HG02981 (cell line): ENCODE measurements at regions not wholly inside any gene's neighbourhood (a gene's known extent, or its start where the extent isn't known, plus 50 kb on each side); places are given as distances from the start of the nearest gene placed in this dataset.

ENCODE experiments used
- ATAC-seq: cut with Tn5 transposase; IDR thresholded peaks from one replicate; pipeline ENCODE4 v1.9.1; 2021; ENCODE audit warnings: mild to moderate bottlenecking, moderate library complexity; ENCODE audit not compliant: unreplicated experiment

GRCh38 chr12:89257340-89257739, 95.0 kb downstream of the DUSP6 start:
- no peak for ATAC-seq

DNA sequence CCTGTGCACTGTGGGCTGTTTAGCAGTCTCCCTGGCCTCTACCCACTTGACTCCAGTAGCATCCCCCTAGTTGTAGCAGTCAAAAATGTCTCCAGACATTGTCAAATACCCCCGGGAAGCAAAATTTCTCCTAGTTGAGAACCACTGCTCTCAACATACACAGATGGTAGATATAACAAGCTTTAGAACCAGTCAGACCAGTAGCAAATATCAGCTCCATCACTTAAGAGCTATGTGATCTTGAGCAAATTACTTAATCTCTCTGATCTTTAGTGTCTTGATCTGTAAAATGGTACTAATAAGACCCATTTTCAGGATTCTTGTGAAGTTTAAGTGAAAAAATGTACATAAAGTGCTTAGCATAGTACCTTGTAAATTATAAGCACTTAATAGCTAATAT, 96.2 kb downstream of the DUSP6 start:
- no peak for ATAC-seq

- ATAC-seq, result no peak
Observed at GRCh38 chr12:89253488-89253887, 98.8 kb downstream of the DUSP6 start.

GRCh38 chr12:89252284-89252683, 100.0 kb downstream of the DUSP6 start:
- no peak for ATAC-seq

GRCh38 chr12:89251342-89252271, 100.7 kb downstream of the DUSP6 start:
- no peak for ATAC-seq

- ATAC-seq, result no peak
Observed at GRCh38 chr12:89250636-89251035, 101.7 kb downstream of the DUSP6 start.

DNA sequence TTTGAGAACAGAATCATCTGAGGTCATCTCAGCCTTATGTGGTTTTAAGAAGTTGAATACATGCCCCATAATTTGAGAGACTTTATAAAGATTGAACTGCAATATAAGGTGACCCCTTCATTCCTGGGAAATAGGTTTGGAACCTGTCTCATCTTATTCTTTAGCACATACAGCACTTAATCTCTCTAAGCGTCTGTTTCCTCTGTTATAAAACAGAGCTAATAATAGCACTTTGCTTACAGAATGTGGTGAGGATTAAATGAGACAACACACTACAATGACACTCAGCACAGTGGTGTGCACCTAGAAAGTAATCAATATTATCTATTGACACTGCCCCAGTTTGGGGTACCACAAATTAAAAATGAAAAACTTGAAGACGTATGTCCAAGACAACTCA, 102.1 kb downstream of the DUSP6 start:
- no peak for ATAC-seq

DNA sequence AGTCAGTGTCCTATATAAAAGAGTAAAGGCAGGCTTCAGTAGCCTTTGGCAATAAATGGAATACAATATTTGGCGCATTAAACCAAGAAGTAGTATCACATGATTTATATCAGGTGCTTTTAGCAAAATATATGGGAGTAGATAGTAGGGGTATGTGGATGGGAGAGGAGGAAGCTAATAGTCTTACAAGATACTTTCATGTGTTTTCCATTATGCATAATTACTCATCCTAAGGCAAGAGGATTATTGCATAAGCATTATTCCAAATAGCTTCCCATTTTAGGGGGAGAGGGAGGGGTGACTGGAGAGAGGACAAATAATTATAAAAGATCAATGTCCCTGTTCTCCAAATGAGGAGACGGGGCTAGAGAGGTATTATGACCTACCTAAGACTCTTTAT, 104.3 kb downstream of the DUSP6 start:
- ATAC-seq, result no peak

DNA sequence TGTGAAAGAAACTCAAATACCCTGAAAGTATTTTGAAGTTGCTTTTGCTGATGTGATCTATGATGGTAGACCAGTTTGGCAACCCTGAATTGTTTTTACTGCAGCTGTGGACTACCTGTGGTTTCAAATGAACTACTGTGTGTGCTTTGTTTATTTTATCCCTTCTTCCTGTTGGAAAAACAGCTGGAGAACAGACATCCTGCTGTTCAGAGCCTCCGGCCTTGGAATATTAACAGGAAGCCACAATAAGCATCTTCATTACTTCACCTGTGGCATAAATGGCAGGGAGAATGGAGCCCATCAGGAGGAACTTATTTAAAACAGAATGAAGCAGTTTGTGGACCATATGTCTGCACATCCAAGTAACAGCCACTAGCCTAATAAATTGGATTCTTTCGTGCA, 104.8 kb downstream of the DUSP6 start:
- ATAC-seq, result no peak

GRCh38 chr12:89245090-89245489, 107.2 kb downstream of the DUSP6 start:
- ATAC-seq, result no peak

DNA sequence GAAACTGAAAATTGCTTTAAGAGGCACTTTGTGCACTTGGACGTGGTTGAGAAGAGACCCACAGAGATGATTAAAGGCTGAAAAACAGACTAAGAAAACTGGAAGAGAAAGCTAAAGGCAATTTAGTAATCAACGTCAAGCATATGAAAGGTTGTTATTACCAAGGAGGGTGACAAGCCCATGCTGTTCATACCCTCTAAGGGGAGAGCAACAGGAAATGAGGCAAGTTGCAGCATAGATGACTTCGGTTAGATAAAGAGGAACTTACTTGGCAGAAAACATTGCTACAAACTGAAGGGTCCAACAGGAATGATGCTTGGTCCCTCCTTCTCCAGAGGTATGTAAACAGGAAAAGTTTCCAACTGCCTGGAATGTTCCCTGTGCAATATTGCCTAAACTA, 107.8 kb downstream of the DUSP6 start:
- no peak for ATAC-seq

GRCh38 chr12:89243771-89244170, 108.5 kb downstream of the DUSP6 start:
- no peak for ATAC-seq

DNA sequence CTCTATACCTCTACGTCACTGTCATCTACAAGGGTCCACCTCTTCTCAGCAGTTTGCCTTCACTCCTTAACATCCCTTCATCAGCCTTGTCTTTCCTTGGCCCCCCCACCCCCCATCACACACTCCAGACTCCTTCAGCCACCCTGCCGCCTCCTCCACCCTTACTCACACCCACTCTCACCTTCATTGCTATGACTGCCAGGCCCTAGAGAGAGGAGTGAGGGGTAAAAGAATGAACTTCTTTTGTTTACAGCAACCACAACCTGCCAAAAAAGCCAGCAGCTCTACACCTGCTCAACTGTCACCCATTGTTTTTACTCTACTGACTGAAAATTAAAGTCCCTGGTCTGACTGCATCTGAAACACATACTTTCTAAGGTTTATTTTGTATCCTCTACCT, 112.8 kb downstream of the DUSP6 start:
- no peak for ATAC-seq

- no peak for ATAC-seq
Observed at GRCh38 chr12:89238593-89238992, 113.7 kb downstream of the DUSP6 start.

GRCh38 chr12:89237763-89238162, 114.5 kb downstream of the DUSP6 start:
- no peak for ATAC-seq

- ATAC-seq, result no peak
Observed at GRCh38 chr12:89236748-89237383, 115.4 kb downstream of the DUSP6 start.

GRCh38 chr12:89236237-89236636, 116.1 kb downstream of the DUSP6 start:
- ATAC-seq, result no peak

- no peak for ATAC-seq
Observed at GRCh38 chr12:89235189-89235993, 116.9 kb downstream of the DUSP6 start.

DNA sequence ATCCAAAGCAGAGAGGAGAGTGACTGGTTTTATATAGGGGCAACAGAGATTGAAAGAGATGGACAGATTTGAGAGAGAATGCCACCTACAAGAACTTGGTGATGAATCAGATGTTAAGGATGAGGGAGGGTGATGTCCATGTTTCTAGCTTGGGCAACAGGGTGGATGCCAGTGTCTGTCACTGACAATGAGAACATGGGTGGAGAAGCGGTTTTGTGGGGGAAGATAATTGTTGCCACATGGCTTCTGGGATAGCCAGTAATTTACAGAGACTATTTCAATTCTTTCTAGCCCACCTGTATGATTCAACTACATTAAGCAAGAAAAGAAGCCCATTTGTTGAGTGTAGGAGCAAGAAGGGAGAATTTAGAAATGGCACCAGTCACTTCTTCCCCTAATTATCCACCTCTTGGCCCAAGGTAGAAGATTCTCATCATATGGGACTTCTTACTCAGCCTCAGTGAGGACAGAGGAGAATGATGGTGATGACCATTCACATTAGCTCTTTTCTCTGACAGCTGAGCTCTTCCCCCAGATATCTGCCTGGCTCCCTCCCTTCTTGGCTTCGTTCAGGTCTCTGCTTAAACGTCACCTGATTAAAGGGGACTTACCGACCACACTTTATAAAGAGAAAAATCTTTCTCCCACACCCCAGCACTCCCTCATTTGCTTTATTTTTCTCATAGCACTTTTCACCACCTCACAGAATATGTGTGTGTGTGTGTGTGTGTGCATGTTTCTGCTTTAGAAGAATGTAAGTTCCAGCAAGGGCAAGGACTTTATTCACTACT, 117.8 kb downstream of the DUSP6 start:
- ATAC-seq, result no peak

- ATAC-seq, result no peak
Observed at GRCh38 chr12:89231686-89232085, 120.6 kb downstream of the DUSP6 start.
